H1 (cell line): ENCODE measurements at regions not wholly inside any gene's neighbourhood (a gene's known extent, or its start where the extent isn't known, plus 50 kb on each side); places are given as distances from the start of the nearest gene placed in this dataset.

Source experiments
- CTCF ChIA-PET: fragments of 300-600 bp; sonication (Branson Sonifier 250); formaldehyde crosslinking; loops from one replicate; lab custom pipeline; 2021; ENCODE audit not compliant: partially characterized antibody; lab: Charles Lee
- POLR2A ChIA-PET: fragments of 300-600 bp; sonication (Branson Sonifier 250); formaldehyde crosslinking; loops from one replicate; lab custom pipeline; 2021; ENCODE audit warnings: inconsistent platforms; ENCODE audit not compliant: partially characterized antibody; lab: Charles Lee
- DNase-seq, 2 experiments: peaks; one replicate each; pipeline versions ENCODE4 v3.0.0 to v3.0.0-alpha.2; 2010 to 2022; ENCODE audit warnings: low spot score in 2 of 2, low read depth in 1 of 2, mixed read lengths in 1 of 2
- FAIRE-seq: peaks from 2 replicates; lab custom pipeline; 2011; peaks lifted over from hg19 to GRCh38; lab: Jason Lieb, UNC
- H2AFZ ChIP-seq: 2 replicates; pipeline ENCODE4 v1.8.1; 2012; ENCODE audit warnings: low read length, inconsistent platforms
- H2AK5ac ChIP-seq: 2 replicates; pipeline ENCODE4 v1.6.1; 2013; ENCODE audit warnings: low read depth, low read length
- H2BK120ac ChIP-seq: replicated peaks from 2 replicates; pipeline ENCODE3; 2013; ENCODE audit warnings: low read depth, low read length, inconsistent platforms
- H2BK12ac ChIP-seq: 2 replicates; pipeline ENCODE4 v1.6.1; 2013; ENCODE audit warnings: low read depth, low read length
- H2BK15ac ChIP-seq: 2 replicates; pipeline ENCODE4 v1.6.1; 2013; ENCODE audit warnings: low read length
- H2BK20ac ChIP-seq: 2 replicates; pipeline ENCODE4 v1.6.1; 2013; ENCODE audit warnings: low read length
- H2BK5ac ChIP-seq: 2 replicates; pipeline ENCODE4 v1.6.1; 2013; ENCODE audit warnings: low read depth, low read length
- H3K14ac ChIP-seq: 2 replicates; pipeline ENCODE4 v1.6.1; 2013; ENCODE audit warnings: inconsistent platforms; ENCODE audit not compliant: insufficient read length
- H3K18ac ChIP-seq: 2 replicates; pipeline ENCODE4 v1.6.1; 2013; ENCODE audit warnings: low read length; ENCODE audit errors: extremely low read depth
- H3K23ac ChIP-seq: 2 replicates; pipeline ENCODE4 v1.6.1; 2013; ENCODE audit warnings: inconsistent platforms; ENCODE audit not compliant: insufficient read length
- H3K23me2 ChIP-seq: 2 replicates; pipeline ENCODE4 v1.6.1; 2013; ENCODE audit warnings: low read depth, low read length
- H3K27ac ChIP-seq: 2 replicates; pipeline ENCODE4 v1.6.1; 2011; ENCODE audit warnings: low read depth, low read length, inconsistent platforms
- H3K27me3 ChIP-seq, 4 experiments: replicated peaks in 1 of 4; 1 replicate in 1 of 4; 2 replicates in 3 of 4; pipeline versions ENCODE4 v1.6.1 to v1.8.1; 2011 to 2013; ENCODE audit warnings: low read length in 3 of 4, mild to moderate bottlenecking in 3 of 4, inconsistent platforms in 2 of 4, mixed read lengths in 2 of 4, moderate library complexity in 1 of 4; ENCODE audit not compliant: control insufficient read depth in 3 of 4, insufficient read depth in 3 of 4; ENCODE audit errors: extremely low read depth in 1 of 4
- H3K36me3 ChIP-seq, 4 experiments: 2 replicates each; pipeline versions ENCODE4 v1.6.1 to v1.8.1; 2011 to 2013; ENCODE audit warnings: mild to moderate bottlenecking in 4 of 4, low read length in 3 of 4, moderate library complexity in 2 of 4, control low read depth in 1 of 4, inconsistent platforms in 1 of 4; ENCODE audit not compliant: insufficient read depth in 4 of 4, control insufficient read depth in 2 of 4
- H3K4ac ChIP-seq: replicated peaks from 2 replicates; pipeline ENCODE3; 2013; ENCODE audit warnings: low read length, low read depth, mixed read lengths, inconsistent platforms; ENCODE audit not compliant: insufficient read length
- H3K4me1 ChIP-seq, 4 experiments: replicated peaks in 1 of 4; 1 replicate in 1 of 4; 2 replicates in 3 of 4; pipeline versions ENCODE4 v1.6.1 to v1.8.1; 2011 to 2013; ENCODE audit warnings: low read length in 3 of 4, inconsistent platforms in 2 of 4, mixed read lengths in 1 of 4; ENCODE audit not compliant: insufficient read depth in 4 of 4, control insufficient read depth in 3 of 4
- H3K4me2 ChIP-seq, 2 experiments: 2 replicates each; pipeline versions ENCODE4 v1.6.1 to v1.8.1; 2011 to 2013; ENCODE audit warnings: low read depth in 2 of 2, low read length in 2 of 2, control low read depth in 1 of 2, inconsistent platforms in 1 of 2, mild to moderate bottlenecking in 1 of 2; ENCODE audit not compliant: insufficient read depth in 1 of 2
- H3K4me3 ChIP-seq, 4 experiments: fragments of 200-600, 300-600 bp in 1 of 4; sonication (generic), shearing (Covaris generic), sonication (Bioruptor Twin) in 1 of 4; 2 replicates each; pipeline versions ENCODE4 v1.5.1 to v1.8.1; 2011 to 2016; ENCODE audit warnings: low read length in 4 of 4, low read depth in 3 of 4, control low read depth in 2 of 4, inconsistent platforms in 2 of 4, mild to moderate bottlenecking in 2 of 4, mixed read lengths in 1 of 4, moderate library complexity in 1 of 4; ENCODE audit not compliant: insufficient read depth in 2 of 4; ENCODE audit errors: extremely low read depth in 1 of 4
- H3K56ac ChIP-seq: replicated peaks from 2 replicates; pipeline ENCODE3; 2013; ENCODE audit warnings: low read depth, mild to moderate bottlenecking, mixed read lengths, low read length, inconsistent platforms; ENCODE audit not compliant: insufficient read length
- H3K79me1 ChIP-seq: 2 replicates; pipeline ENCODE4 v1.6.1; 2013; ENCODE audit warnings: low read depth, low read length, control low read depth
- H3K79me2 ChIP-seq, 2 experiments: 2 replicates each; pipeline versions ENCODE4 v1.6.1 to v1.8.1; 2012 to 2013; ENCODE audit warnings: low read length in 2 of 2, mild to moderate bottlenecking in 2 of 2, inconsistent platforms in 1 of 2; ENCODE audit not compliant: insufficient read depth in 2 of 2, control insufficient read depth in 1 of 2
- H3K9ac ChIP-seq, 4 experiments: replicated peaks in 1 of 4; 1 replicate in 1 of 4; 2 replicates in 3 of 4; pipeline versions ENCODE4 v1.6.1 to v1.8.1; 2011 to 2013; ENCODE audit warnings: low read depth in 3 of 4, low read length in 3 of 4, control low read depth in 2 of 4, mild to moderate bottlenecking in 2 of 4, moderate library complexity in 2 of 4, inconsistent platforms in 1 of 4; ENCODE audit errors: extremely low read depth in 1 of 4
- H3K9me3 ChIP-seq, 2 experiments: 2 replicates each; pipeline versions ENCODE4 v1.6.1 to v1.8.1; 2012 to 2013; ENCODE audit warnings: mild to moderate bottlenecking in 2 of 2, moderate library complexity in 2 of 2, control low read depth in 1 of 2, inconsistent platforms in 1 of 2, low read depth in 1 of 2, low read length in 1 of 2, mixed read lengths in 1 of 2; ENCODE audit not compliant: insufficient read depth in 2 of 2
- H4K20me1 ChIP-seq, 2 experiments: replicated peaks in 1 of 2; 2 replicates each; pipeline versions ENCODE3 to v1.8.1; 2011 to 2013; ENCODE audit warnings: inconsistent platforms in 2 of 2, low read length in 2 of 2, mild to moderate bottlenecking in 1 of 2; ENCODE audit not compliant: insufficient read depth in 2 of 2, control insufficient read depth in 1 of 2
- H4K5ac ChIP-seq: 2 replicates; pipeline ENCODE4 v1.6.1; 2013; ENCODE audit warnings: low read length, low read depth, mixed read lengths, inconsistent platforms; ENCODE audit not compliant: insufficient read length
- H4K8ac ChIP-seq: 2 replicates; pipeline ENCODE4 v1.8.0; 2013; ENCODE audit warnings: mild to moderate bottlenecking, moderate library complexity, low read length, inconsistent platforms; ENCODE audit not compliant: insufficient read depth; ENCODE audit errors: extremely low read depth
- H4K91ac ChIP-seq: replicated peaks from 2 replicates; pipeline ENCODE3; 2013; ENCODE audit warnings: low read length, mixed read lengths, inconsistent platforms; ENCODE audit not compliant: insufficient read length
- BCL11A ChIP-seq, 2 experiments: IDR thresholded peaks; one replicate each; pipeline ENCODE4 v1.6.1; 2011; ENCODE audit warnings: low read depth in 2 of 2, low read length in 2 of 2, mild to moderate bottlenecking in 2 of 2
- CHD2 ChIP-seq: IDR thresholded peaks from 2 replicates; pipeline ENCODE4 v1.6.1; 2012; ENCODE audit warnings: low read length, improper control_type of control experiment
- JUND ChIP-seq: IDR thresholded peaks from 2 replicates; pipeline ENCODE4 v1.6.1; 2011; ENCODE audit warnings: mild to moderate bottlenecking, improper control_type of control experiment, low read length
- KDM4A ChIP-seq: IDR thresholded peaks from one replicate; pipeline ENCODE4 v1.7.1; 2012; ENCODE audit warnings: low read depth, mild to moderate bottlenecking, moderate library complexity, low read length, inconsistent platforms; ENCODE audit not compliant: severe bottlenecking
- TBP ChIP-seq: IDR thresholded peaks from 2 replicates; pipeline ENCODE4 v1.6.1; 2011; ENCODE audit warnings: low read depth, low read length, improper control_type of control experiment
- WGBS, 2 experiments: shearing (Covaris generic) in 1 of 2; methylation state at CpG; one replicate each; pipeline versions ENCODE4 v1.1.6 to v1.1.7; 2013 to 2015; ENCODE audit warnings: low lambda C conversion rate in 2 of 2, mixed read lengths in 2 of 2, inconsistent platforms in 1 of 2, low coverage in 1 of 2, missing lambda C conversion rate in 1 of 2; ENCODE audit not compliant: insufficient replicate concordance in 2 of 2, insufficient coverage in 1 of 2, insufficient read length in 1 of 2; ENCODE audit errors: extremely low coverage in 1 of 2, missing lambda C conversion rate in 1 of 2; 5-methylcytosine and 5-hydroxymethylcytosine counted together

- H3K27ac ChIP-seq, result no peak overlapping the region
- TF ChIP-seq TBP (no peak), KDM4A (no peak), BCL11A (IDR thresholded peaks at IDR 0.05; ENCODE audit: low read depth in 2 of 2, low read length in 2 of 2) (no peak), JUND (no peak), CHD2 (no peak)
These were observed 72.1 kb upstream of the ANKRD55 start for GRCh38 chr5:56305001-56305950.

More at GRCh38 chr5:56305001-56305950, 72.1 kb upstream of the ANKRD55 start:
- DNase-seq, result no peak
- CTCF ChIA-PET, result interaction anchor here (0.8 to 2.4 kb wide), 6 partner anchors 11 to 369 kb away, joined by 3 to 10 read pairs (median 5); no protein-coding TSS in a partner anchor
- Histone ChIP-seq H3K27me3 (no peaks in the 10 kb centered on the region), H3K4me3 (no peak overlapping the region), H3K79me2 (no peaks in the 10 kb centered on the region), H3K4ac (no peak overlapping the region), H2BK20ac (no peak overlapping the region), H3K23me2 (no peaks in the 10 kb centered on the region), H3K4me2 (no peak overlapping the region), H4K8ac (no peak overlapping the region), H4K91ac (no peak overlapping the region), H3K9ac (no peak overlapping the region), H3K79me1 (no peaks in the 10 kb centered on the region), H2AFZ (no peak overlapping the region), H2BK120ac (no peak overlapping the region), H3K23ac (no peak overlapping the region), H2BK5ac (no peak overlapping the region), H3K14ac (no peak overlapping the region), H3K18ac (no peak overlapping the region), H2AK5ac (no peak overlapping the region), H3K56ac (no peak overlapping the region), H4K20me1 (no peaks in the 10 kb centered on the region), H3K36me3 (no peaks in the 10 kb centered on the region), H2BK12ac (no peak overlapping the region), H3K9me3 (peaks cover 0 to 6% of the 10 kb centered on the region in 2 experiments; a peak in 1 of 4 replicates), H3K4me1 (no peaks in the 10 kb centered on the region), H4K5ac (no peak overlapping the region), H2BK15ac (no peak overlapping the region)
- 81% methylated on average over 4 of the region's 4 CpGs; no CpG with 5 or more reads in 1 of the 2 experiments for WGBS, 2 experiments
- FAIRE-seq, result no peak
- POLR2A ChIA-PET, result no interaction called here
